ENCODE measurements at regions not wholly inside any gene's neighbourhood (a gene's known extent, or its start where the extent isn't known, plus 50 kb on each side); places are given as distances from the start of the nearest gene placed in this dataset.

DNA sequence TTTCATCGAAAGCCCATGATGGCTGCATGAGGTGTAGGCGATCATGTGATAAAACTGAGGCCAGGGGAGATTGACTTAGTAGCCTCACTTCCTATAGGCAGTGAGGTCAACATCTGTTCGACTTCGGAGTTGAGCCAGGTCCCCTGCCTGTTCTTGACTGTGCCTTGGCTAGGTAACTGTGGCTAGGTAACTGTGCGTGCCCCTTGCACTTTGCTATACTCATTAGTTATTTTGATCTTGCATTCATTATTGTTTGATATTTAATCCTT, 55.0 kb downstream of the CLDN34 start (continued):
- TF ChIP-seq, protein P1, sequence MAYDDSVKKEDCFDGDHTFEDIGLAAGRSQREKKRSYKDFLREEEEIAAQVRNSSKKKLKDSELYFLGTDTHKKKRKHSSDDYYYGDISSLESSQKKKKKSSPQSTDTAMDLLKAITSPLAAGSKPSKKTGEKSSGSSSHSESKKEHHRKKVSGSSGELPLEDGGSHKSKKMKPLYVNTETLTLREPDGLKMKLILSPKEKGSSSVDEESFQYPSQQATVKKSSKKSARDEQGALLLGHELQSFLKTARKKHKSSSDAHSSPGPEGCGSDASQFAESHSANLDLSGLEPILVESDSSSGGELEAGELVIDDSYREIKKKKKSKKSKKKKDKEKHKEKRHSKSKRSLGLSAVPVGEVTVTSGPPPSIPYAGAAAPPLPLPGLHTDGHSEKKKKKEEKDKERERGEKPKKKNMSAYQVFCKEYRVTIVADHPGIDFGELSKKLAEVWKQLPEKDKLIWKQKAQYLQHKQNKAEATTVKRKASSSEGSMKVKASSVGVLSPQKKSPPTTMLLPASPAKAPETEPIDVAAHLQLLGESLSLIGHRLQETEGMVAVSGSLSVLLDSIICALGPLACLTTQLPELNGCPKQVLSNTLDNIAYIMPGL (CRISPR knock-in tag; IDR thresholded peaks at IDR 0.05; ENCODE audit: borderline replicate concordance in 1 of 2, low read depth in 1 of 2): no peak
- TF ChIP-seq ZNF101 (CRISPR knock-in tag; IDR thresholded peaks at IDR 0.05; ENCODE audit: borderline replicate concordance, low read depth): no peak
- no peak for TF ChIP-seq ZFAT (CRISPR knock-in tag; conservative IDR thresholded peaks at IDR 0.05)
- TF ChIP-seq ZNF549 (CRISPR knock-in tag; IDR thresholded peaks at IDR 0.05): no peak
- TF ChIP-seq, protein P2, sequence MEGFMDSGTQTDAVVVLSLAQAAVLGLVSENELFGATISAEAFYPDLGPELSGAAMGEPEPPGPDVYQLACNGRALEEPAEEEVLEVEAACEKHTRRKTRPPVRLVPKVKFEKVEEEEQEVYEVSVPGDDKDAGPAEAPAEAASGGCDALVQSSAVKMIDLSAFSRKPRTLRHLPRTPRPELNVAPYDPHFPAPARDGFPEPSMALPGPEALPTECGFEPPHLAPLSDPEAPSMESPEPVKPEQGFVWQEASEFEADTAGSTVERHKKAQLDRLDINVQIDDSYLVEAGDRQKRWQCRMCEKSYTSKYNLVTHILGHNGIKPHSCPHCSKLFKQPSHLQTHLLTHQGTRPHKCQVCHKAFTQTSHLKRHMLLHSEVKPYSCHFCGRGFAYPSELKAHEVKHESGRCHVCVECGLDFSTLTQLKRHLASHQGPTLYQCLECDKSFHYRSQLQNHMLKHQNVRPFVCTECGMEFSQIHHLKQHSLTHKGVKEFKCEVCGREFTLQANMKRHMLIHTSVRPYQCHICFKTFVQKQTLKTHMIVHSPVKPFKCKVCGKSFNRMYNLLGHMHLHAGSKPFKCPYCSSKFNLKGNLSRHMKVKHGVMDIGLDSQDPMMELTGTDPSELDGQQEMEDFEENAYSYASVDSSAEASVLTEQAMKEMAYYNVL (CRISPR knock-in tag; IDR thresholded peaks at IDR 0.05; ENCODE audit: borderline replicate concordance): no peak
- TF ChIP-seq, protein P3, sequence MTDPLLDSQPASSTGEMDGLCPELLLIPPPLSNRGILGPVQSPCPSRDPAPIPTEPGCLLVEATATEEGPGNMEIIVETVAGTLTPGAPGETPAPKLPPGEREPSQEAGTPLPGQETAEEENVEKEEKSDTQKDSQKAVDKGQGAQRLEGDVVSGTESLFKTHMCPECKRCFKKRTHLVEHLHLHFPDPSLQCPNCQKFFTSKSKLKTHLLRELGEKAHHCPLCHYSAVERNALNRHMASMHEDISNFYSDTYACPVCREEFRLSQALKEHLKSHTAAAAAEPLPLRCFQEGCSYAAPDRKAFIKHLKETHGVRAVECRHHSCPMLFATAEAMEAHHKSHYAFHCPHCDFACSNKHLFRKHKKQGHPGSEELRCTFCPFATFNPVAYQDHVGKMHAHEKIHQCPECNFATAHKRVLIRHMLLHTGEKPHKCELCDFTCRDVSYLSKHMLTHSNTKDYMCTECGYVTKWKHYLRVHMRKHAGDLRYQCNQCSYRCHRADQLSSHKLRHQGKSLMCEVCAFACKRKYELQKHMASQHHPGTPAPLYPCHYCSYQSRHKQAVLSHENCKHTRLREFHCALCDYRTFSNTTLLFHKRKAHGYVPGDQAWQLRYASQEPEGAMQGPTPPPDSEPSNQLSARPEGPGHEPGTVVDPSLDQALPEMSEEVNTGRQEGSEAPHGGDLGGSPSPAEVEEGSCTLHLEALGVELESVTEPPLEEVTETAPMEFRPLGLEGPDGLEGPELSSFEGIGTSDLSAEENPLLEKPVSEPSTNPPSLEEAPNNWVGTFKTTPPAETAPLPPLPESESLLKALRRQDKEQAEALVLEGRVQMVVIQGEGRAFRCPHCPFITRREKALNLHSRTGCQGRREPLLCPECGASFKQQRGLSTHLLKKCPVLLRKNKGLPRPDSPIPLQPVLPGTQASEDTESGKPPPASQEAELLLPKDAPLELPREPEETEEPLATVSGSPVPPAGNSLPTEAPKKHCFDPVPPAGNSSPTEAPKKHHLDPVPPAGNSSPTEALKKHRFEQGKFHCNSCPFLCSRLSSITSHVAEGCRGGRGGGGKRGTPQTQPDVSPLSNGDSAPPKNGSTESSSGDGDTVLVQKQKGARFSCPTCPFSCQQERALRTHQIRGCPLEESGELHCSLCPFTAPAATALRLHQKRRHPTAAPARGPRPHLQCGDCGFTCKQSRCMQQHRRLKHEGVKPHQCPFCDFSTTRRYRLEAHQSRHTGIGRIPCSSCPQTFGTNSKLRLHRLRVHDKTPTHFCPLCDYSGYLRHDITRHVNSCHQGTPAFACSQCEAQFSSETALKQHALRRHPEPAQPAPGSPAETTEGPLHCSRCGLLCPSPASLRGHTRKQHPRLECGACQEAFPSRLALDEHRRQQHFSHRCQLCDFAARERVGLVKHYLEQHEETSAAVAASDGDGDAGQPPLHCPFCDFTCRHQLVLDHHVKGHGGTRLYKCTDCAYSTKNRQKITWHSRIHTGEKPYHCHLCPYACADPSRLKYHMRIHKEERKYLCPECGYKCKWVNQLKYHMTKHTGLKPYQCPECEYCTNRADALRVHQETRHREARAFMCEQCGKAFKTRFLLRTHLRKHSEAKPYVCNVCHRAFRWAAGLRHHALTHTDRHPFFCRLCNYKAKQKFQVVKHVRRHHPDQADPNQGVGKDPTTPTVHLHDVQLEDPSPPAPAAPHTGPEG (CRISPR knock-in tag; IDR thresholded peaks at IDR 0.05): no peak
- TF ChIP-seq TEAD2 (CRISPR knock-in tag; IDR thresholded peaks at IDR 0.05): no peak
- no peak for TF ChIP-seq FOXC1 (CRISPR knock-in tag; IDR thresholded peaks at IDR 0.05; ENCODE audit: borderline replicate concordance)
- TF ChIP-seq, protein P4, sequence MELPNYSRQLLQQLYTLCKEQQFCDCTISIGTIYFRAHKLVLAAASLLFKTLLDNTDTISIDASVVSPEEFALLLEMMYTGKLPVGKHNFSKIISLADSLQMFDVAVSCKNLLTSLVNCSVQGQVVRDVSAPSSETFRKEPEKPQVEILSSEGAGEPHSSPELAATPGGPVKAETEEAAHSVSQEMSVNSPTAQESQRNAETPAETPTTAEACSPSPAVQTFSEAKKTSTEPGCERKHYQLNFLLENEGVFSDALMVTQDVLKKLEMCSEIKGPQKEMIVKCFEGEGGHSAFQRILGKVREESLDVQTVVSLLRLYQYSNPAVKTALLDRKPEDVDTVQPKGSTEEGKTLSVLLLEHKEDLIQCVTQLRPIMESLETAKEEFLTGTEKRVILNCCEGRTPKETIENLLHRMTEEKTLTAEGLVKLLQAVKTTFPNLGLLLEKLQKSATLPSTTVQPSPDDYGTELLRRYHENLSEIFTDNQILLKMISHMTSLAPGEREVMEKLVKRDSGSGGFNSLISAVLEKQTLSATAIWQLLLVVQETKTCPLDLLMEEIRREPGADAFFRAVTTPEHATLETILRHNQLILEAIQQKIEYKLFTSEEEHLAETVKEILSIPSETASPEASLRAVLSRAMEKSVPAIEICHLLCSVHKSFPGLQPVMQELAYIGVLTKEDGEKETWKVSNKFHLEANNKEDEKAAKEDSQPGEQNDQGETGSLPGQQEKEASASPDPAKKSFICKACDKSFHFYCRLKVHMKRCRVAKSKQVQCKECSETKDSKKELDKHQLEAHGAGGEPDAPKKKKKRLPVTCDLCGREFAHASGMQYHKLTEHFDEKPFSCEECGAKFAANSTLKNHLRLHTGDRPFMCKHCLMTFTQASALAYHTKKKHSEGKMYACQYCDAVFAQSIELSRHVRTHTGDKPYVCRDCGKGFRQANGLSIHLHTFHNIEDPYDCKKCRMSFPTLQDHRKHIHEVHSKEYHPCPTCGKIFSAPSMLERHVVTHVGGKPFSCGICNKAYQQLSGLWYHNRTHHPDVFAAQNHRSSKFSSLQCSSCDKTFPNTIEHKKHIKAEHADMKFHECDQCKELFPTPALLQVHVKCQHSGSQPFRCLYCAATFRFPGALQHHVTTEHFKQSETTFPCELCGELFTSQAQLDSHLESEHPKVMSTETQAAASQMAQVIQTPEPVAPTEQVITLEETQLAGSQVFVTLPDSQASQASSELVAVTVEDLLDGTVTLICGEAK (IDR thresholded peaks at IDR 0.05): no peak
- TF ChIP-seq, protein P4 (CRISPR knock-in tag; IDR thresholded peaks at IDR 0.05): no peak
- no peak for TF ChIP-seq ZNF17 (CRISPR knock-in tag; IDR thresholded peaks at IDR 0.05)
- no peak for TF ChIP-seq DMAP1 (CRISPR knock-in tag; IDR thresholded peaks at IDR 0.05)
